KMS-11 (cell line): ENCODE measurements at regions not wholly inside any gene's neighbourhood (a gene's known extent, or its start where the extent isn't known, plus 50 kb on each side); places are given as distances from the start of the nearest gene placed in this dataset.
"Not testable (repeated sequence)": the region's sequence is repeated elsewhere in the genome, so short reads cannot be mapped to it uniquely, and the experiment has no call there.

Experiments used
- H2AFZ ChIP-seq: fragments of 200-600 bp; sonication (generic); 2 replicates; pipeline ENCODE4 v1.6.1; 2016; ENCODE audit warnings: antibody characterized with exemption, mixed run types, low read depth
- H3K27ac ChIP-seq: fragments of 200-600 bp; sonication (generic); 2 replicates; pipeline ENCODE4 v1.6.1; 2016; ENCODE audit warnings: mild to moderate bottlenecking, mixed run types
- H3K27me3 ChIP-seq: fragments of 200-600 bp; sonication (generic); 2 replicates; pipeline ENCODE4 v1.6.1; 2017; ENCODE audit warnings: mild to moderate bottlenecking, low read depth, mixed run types, moderate library complexity; ENCODE audit not compliant: insufficient read depth
- H3K36me3 ChIP-seq: fragments of 200-600 bp; sonication (generic); 2 replicates; pipeline ENCODE4 v1.6.1; 2017; ENCODE audit warnings: mild to moderate bottlenecking, mixed run types; ENCODE audit not compliant: insufficient read depth
- H3K4me1 ChIP-seq: fragments of 200-600 bp; sonication (generic); 2 replicates; pipeline ENCODE4 v1.6.1; 2016; ENCODE audit warnings: mild to moderate bottlenecking, low read depth, mixed run types; ENCODE audit not compliant: poor library complexity, severe bottlenecking
- H3K4me2 ChIP-seq: fragments of 200-600 bp; sonication (generic); 2 replicates; pipeline ENCODE4 v1.7.0; 2016; ENCODE audit warnings: mild to moderate bottlenecking, mixed run types
- H3K4me3 ChIP-seq: fragments of 200-600 bp; sonication (generic); IDR thresholded peaks from 2 replicates; pipeline ENCODE4 v1.6.1; 2017; ENCODE audit warnings: low read depth, low read length, mixed read lengths; ENCODE audit not compliant: insufficient read depth
- H3K79me2 ChIP-seq: fragments of 200-600 bp; sonication (generic); 2 replicates; pipeline ENCODE4 v1.6.1; 2016; ENCODE audit warnings: low read depth, mixed run types; ENCODE audit not compliant: insufficient read depth
- H3K9ac ChIP-seq: fragments of 200-600 bp; sonication (generic); 2 replicates; pipeline ENCODE4 v1.6.1; 2016; ENCODE audit warnings: mild to moderate bottlenecking, mixed run types
- H4K20me1 ChIP-seq: fragments of 200-600 bp; sonication (generic); 2 replicates; pipeline ENCODE4 v1.6.1; 2016; ENCODE audit warnings: mild to moderate bottlenecking, mixed run types; ENCODE audit not compliant: insufficient read depth
- CTCF ChIP-seq: fragments of 200-600 bp; sonication (generic); conservative IDR thresholded peaks from 2 replicates; pipeline ENCODE4 v1.6.1; 2017; ENCODE audit warnings: low read depth, mild to moderate bottlenecking, antibody characterized with exemption, low read length, moderate library complexity, mixed read lengths

GRCh38 chr7:65749518-65749917 lies 123.4 kb upstream of the VKORC1L1 start:
- peaks cover 45% of the 10 kb centered on the region for H3K79me2 ChIP-seq
- peak overlapping the region; percentile 94; the same call in 1 of the 2 replicates for H3K4me2 ChIP-seq

GRCh38 chr7:65750511-65751344 lies 122.1 kb upstream of the VKORC1L1 start:
- Histone ChIP-seq H3K36me3 (peaks cover 3% of the 10 kb centered on the region; the same call in 1 of the 2 replicates), H3K9ac (peak overlapping the region; percentile 74), H3K4me3 (no peak overlapping the region), H4K20me1 (no peaks in the 10 kb centered on the region), H3K4me2 (peak overlapping the region; percentile 94), H2AFZ (peak overlapping the region; percentile 92), H3K27me3 (no peaks in the 10 kb centered on the region), H3K79me2 (peaks cover 55% of the 10 kb centered on the region), H3K4me1 (peaks cover 10% of the 10 kb centered on the region), H3K27ac (peak overlapping the region; percentile 66)
- no peak for TF ChIP-seq CTCF

More at GRCh38 chr7:65749518-65749917, 123.4 kb upstream of the VKORC1L1 start:
- no peak overlapping the region for H3K9ac ChIP-seq
- TF ChIP-seq CTCF = no peak
- no peak overlapping the region for H3K27ac ChIP-seq
- no peaks in the 10 kb centered on the region for H3K27me3 ChIP-seq
- peaks cover 10% of the 10 kb centered on the region for H3K4me1 ChIP-seq
- H3K36me3 ChIP-seq = no peaks in the 10 kb centered on the region
- H3K4me3 ChIP-seq = no peak overlapping the region
- H4K20me1 ChIP-seq = no peaks in the 10 kb centered on the region
- H2AFZ ChIP-seq = no peak overlapping the region

- H3K36me3 ChIP-seq, H3K9ac ChIP-seq, H3K27ac ChIP-seq, H4K20me1 ChIP-seq, H3K27me3 ChIP-seq, H3K4me3 ChIP-seq, H2AFZ ChIP-seq, H3K4me2 ChIP-seq, H3K4me1 ChIP-seq: not testable (repeated sequence)
- peaks cover 53% of the 10 kb centered on the region for H3K79me2 ChIP-seq
Observed at GRCh38 chr7:65754070-65754469, 118.8 kb upstream of the VKORC1L1 start.

- Histone ChIP-seq H3K36me3 (peaks cover 13% of the 10 kb centered on the region), H3K79me2 (peaks cover 15% of the 10 kb centered on the region; the same call in 1 of the 2 replicates)
- not testable (repeated sequence) for H4K20me1 ChIP-seq, H3K9ac ChIP-seq, H3K27ac ChIP-seq, H2AFZ ChIP-seq, H3K4me3 ChIP-seq, H3K4me2 ChIP-seq, H3K4me1 ChIP-seq, H3K27me3 ChIP-seq
Observed at GRCh38 chr7:65758991-65759390, 113.9 kb upstream of the VKORC1L1 start.

GRCh38 chr7:65762712-65763111 lies 110.2 kb upstream of the VKORC1L1 start:
- H2AFZ ChIP-seq, H3K9ac ChIP-seq, H3K27ac ChIP-seq, H3K79me2 ChIP-seq, H3K4me3 ChIP-seq, H3K27me3 ChIP-seq, H3K36me3 ChIP-seq, H4K20me1 ChIP-seq, H3K4me2 ChIP-seq, H3K4me1 ChIP-seq: not testable (repeated sequence)

- H3K4me3 ChIP-seq, H3K79me2 ChIP-seq, H3K27me3 ChIP-seq, H3K9ac ChIP-seq, H3K36me3 ChIP-seq, H3K4me2 ChIP-seq, H3K4me1 ChIP-seq, H3K27ac ChIP-seq, H4K20me1 ChIP-seq, H2AFZ ChIP-seq: not testable (repeated sequence)
Observed at GRCh38 chr7:65763114-65763513, 109.8 kb upstream of the VKORC1L1 start.

GRCh38 chr7:65770473-65771225 lies 102.2 kb upstream of the VKORC1L1 start:
- peak overlapping the region; percentile 54; the same call in 1 of the 2 replicates for H3K9ac ChIP-seq
- not testable (repeated sequence) for H3K4me3 ChIP-seq, H3K27me3 ChIP-seq, H3K4me1 ChIP-seq, H4K20me1 ChIP-seq, H3K79me2 ChIP-seq, H3K36me3 ChIP-seq
- H3K4me2 ChIP-seq = peak overlapping the region; percentile 57
- peak overlapping the region; percentile 44; the same call in 1 of the 2 replicates for H3K27ac ChIP-seq
- peak overlapping the region; percentile 88 for H2AFZ ChIP-seq

- peak overlapping the region; percentile 77; the same call in 1 of the 2 replicates for H2AFZ ChIP-seq
- H3K4me3 ChIP-seq, H3K27me3 ChIP-seq, H4K20me1 ChIP-seq, H3K4me1 ChIP-seq, H3K79me2 ChIP-seq, H3K36me3 ChIP-seq: not testable (repeated sequence)
- H3K27ac ChIP-seq = peak overlapping the region; percentile 44; the same call in 1 of the 2 replicates
- H3K9ac ChIP-seq = peak overlapping the region; percentile 54; the same call in 1 of the 2 replicates
- H3K4me2 ChIP-seq = peak overlapping the region; percentile 46
Observed at GRCh38 chr7:65771226-65771569, 101.7 kb upstream of the VKORC1L1 start.
